Endothelial cell (in vitro differentiated cells): ENCODE measurements at regions not wholly inside any gene's neighbourhood (a gene's known extent, or its start where the extent isn't known, plus 50 kb on each side); places are given as distances from the start of the nearest gene placed in this dataset.

Experiments used
- DNase-seq: peaks from one replicate; pipeline ENCODE4 v3.0.0; 2021; ENCODE audit warnings: low spot score
- H3K27ac Mint-ChIP-seq: one replicate; pipeline ENCODE4 v1.8.0; 2021; ENCODE audit warnings: mixed read lengths, inconsistent platforms; ENCODE audit not compliant: unreplicated experiment
- H3K27me3 Mint-ChIP-seq: one replicate; pipeline ENCODE4 v1.8.0; 2021; ENCODE audit warnings: mild to moderate bottlenecking, moderate library complexity, mixed read lengths, inconsistent platforms; ENCODE audit not compliant: unreplicated experiment
- H3K36me3 Mint-ChIP-seq: one replicate; pipeline ENCODE4 v1.8.0; 2021; ENCODE audit warnings: mild to moderate bottlenecking, low read depth, mixed read lengths, inconsistent platforms; ENCODE audit not compliant: unreplicated experiment
- H3K4me1 Mint-ChIP-seq: one replicate; pipeline ENCODE4 v1.8.0; 2021; ENCODE audit warnings: mild to moderate bottlenecking, mixed read lengths, inconsistent platforms; ENCODE audit not compliant: unreplicated experiment
- H3K4me3 Mint-ChIP-seq: one replicate; pipeline ENCODE4 v1.8.0; 2021; ENCODE audit warnings: mild to moderate bottlenecking, mixed read lengths, inconsistent platforms; ENCODE audit not compliant: unreplicated experiment
- H3K9me3 Mint-ChIP-seq: one replicate; pipeline ENCODE4 v1.8.0; 2021; ENCODE audit warnings: mixed read lengths, inconsistent platforms; ENCODE audit not compliant: unreplicated experiment
- TF ChIP-seq, protein P1 (sequence below): fragments of 200-600 bp; sonication (generic); IDR thresholded peaks from one replicate; pipeline ENCODE4 v1.5.0; 2021; ENCODE audit warnings: antibody characterized with exemption; ENCODE audit not compliant: unreplicated experiment

DNA sequence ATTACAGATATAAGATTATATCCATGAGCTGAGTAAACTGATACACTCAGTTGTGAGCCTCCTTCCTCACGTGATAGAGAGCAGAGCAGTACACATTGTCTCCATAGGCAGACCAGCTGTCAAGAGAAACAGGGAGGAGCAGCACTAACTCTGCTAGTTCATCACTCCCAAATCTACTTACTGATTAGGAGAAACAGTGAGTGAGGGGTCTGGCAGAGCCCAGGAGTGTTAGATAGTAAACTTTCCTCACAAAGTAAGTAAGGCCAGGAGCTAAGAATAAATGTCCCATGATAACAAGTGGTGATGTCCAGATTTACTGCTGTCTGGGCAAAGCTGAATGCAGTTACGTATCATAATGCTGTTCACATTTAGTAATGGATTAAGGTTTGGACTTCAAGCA is 168.6 kb upstream of the KCNK2 start:
- no peaks in the 10 kb centered on the region for H3K27me3 Mint-ChIP-seq
- no peak overlapping the region for H3K4me3 Mint-ChIP-seq
- no peaks in the 10 kb centered on the region for H3K4me1 Mint-ChIP-seq
- H3K27ac Mint-ChIP-seq = no peak overlapping the region
- H3K36me3 Mint-ChIP-seq = no peaks in the 10 kb centered on the region
- TF ChIP-seq, protein P1, sequence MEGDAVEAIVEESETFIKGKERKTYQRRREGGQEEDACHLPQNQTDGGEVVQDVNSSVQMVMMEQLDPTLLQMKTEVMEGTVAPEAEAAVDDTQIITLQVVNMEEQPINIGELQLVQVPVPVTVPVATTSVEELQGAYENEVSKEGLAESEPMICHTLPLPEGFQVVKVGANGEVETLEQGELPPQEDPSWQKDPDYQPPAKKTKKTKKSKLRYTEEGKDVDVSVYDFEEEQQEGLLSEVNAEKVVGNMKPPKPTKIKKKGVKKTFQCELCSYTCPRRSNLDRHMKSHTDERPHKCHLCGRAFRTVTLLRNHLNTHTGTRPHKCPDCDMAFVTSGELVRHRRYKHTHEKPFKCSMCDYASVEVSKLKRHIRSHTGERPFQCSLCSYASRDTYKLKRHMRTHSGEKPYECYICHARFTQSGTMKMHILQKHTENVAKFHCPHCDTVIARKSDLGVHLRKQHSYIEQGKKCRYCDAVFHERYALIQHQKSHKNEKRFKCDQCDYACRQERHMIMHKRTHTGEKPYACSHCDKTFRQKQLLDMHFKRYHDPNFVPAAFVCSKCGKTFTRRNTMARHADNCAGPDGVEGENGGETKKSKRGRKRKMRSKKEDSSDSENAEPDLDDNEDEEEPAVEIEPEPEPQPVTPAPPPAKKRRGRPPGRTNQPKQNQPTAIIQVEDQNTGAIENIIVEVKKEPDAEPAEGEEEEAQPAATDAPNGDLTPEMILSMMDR = no peak
- H3K9me3 Mint-ChIP-seq = no peaks in the 10 kb centered on the region
- no peak for DNase-seq

DNA sequence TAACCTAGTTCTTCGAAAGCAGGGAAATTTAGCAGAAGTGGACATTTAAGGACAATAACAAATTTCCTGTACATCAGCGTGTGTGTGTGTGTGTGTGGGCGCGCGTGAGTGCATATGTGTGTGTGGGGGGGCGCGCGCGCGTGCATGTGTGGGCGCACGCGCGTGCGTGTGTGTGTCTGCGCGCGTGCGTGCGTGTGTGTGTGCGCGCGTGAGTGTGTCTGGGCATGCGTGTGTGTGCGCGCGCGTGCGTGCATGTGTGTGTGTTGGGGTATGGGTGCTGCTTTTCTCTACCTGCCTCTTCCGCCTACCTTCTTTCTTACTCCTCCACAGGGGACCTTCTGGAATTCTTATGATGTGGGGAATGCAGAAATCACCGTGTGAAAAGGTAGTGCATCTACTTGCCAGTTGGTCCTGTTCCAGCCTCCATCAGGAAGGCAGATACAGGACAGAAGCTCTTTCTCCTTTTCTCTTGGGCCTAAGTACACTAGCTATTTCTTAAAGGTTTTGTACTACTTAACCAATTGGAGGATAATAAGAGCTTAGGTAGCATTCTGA is 165.4 kb upstream of the KCNK2 start:
- DNase-seq = no peak
- H3K27me3 Mint-ChIP-seq = no peaks in the 10 kb centered on the region
- TF ChIP-seq, protein P1 = no peak
- no peak overlapping the region for H3K27ac Mint-ChIP-seq
- no peaks in the 10 kb centered on the region for H3K9me3 Mint-ChIP-seq
- no peak overlapping the region for H3K4me3 Mint-ChIP-seq
- peaks cover 13% of the 10 kb centered on the region for H3K4me1 Mint-ChIP-seq
- no peaks in the 10 kb centered on the region for H3K36me3 Mint-ChIP-seq

DNA sequence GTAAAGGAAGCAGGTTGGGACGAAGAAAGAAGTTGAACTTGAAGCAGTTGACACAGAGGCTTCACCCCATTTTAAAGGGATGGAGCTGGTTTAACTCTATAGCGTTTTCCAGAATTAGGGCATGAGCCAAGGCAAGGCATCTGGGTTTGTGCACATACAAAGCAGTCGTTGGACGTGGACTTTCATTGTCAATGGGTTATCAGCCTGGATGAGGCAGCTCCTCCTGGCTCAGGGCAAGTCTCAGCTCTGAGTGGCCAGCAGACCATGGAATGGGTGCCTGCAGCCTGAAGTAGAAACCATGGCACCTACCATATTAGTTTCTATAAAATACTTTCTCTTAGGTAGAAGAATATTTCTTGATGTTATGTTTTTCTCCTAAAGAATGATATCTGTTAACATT is 163.8 kb upstream of the KCNK2 start:
- H3K9me3 Mint-ChIP-seq = no peaks in the 10 kb centered on the region
- H3K27ac Mint-ChIP-seq = no peak overlapping the region
- H3K36me3 Mint-ChIP-seq = no peaks in the 10 kb centered on the region
- TF ChIP-seq, protein P1 = no peak
- no peaks in the 10 kb centered on the region for H3K27me3 Mint-ChIP-seq
- no peak for DNase-seq
- H3K4me1 Mint-ChIP-seq = peaks cover 13% of the 10 kb centered on the region
- no peak overlapping the region for H3K4me3 Mint-ChIP-seq

DNA sequence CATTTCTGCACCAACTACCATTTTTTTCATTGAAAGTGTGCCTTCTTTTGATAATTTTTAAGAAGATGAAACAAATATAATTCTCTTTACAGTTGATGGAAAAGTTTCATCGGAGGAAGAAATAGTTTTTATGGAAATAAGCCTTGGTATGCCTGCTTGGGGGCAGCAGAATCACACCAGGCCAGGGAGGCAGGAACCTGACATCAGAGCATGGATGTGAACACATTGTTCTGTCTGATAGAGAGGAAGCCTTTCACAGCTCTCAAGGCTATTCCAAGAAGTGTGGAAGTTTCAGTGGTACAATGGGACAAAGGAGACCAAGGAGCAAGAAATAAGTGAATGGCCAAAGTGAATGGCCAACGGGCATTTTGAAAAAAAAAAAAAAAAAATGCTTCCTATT is 162.2 kb upstream of the KCNK2 start:
- H3K4me1 Mint-ChIP-seq = peaks cover 13% of the 10 kb centered on the region
- DNase-seq = peak; percentile 14
- H3K9me3 Mint-ChIP-seq = no peaks in the 10 kb centered on the region
- H3K27ac Mint-ChIP-seq = peak overlapping the region; percentile 61
- no peak overlapping the region for H3K4me3 Mint-ChIP-seq
- TF ChIP-seq, protein P1 = no peak
- no peaks in the 10 kb centered on the region for H3K36me3 Mint-ChIP-seq
- H3K27me3 Mint-ChIP-seq = no peaks in the 10 kb centered on the region

DNA sequence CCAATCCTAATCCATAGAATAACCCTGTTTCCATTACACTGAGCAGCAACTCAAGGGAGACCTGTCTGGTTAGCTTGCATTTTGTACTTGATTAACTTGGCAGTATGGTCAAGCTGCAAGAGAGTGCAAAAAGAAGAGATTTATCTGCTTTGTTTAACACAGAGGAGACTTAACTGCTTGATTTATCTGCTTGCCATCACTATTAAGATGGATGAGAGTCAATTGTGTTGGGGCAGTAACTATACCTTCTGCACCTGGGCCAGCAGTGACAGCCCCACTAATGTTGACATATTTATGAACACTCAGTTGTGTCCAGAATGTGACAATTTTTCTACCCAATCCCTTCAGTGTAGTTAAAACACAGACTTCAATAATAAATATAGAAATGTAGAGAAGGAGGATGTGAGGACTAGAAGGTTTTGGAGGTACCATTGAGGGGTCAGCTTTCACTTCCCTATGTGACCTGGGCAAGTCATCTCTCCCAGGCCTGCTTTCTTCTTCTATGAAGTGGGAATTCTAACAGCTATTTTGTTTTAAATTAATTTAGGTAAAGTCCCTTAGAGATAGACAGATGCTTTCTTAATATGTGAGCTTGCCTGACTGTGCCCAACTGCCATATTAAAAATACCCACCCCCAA is 159.1 kb upstream of the KCNK2 start:
- no peak overlapping the region for H3K27ac Mint-ChIP-seq
- no peak overlapping the region for H3K4me3 Mint-ChIP-seq
- H3K9me3 Mint-ChIP-seq = no peaks in the 10 kb centered on the region
- H3K27me3 Mint-ChIP-seq = no peaks in the 10 kb centered on the region
- H3K4me1 Mint-ChIP-seq = peaks cover 13% of the 10 kb centered on the region
- DNase-seq = no peak
- TF ChIP-seq, protein P1 = no peak
- no peaks in the 10 kb centered on the region for H3K36me3 Mint-ChIP-seq
